ENCODE measurements at regions not wholly inside any gene's neighbourhood (a gene's known extent, or its start where the extent isn't known, plus 50 kb on each side); places are given as distances from the start of the nearest gene placed in this dataset.

- H3K9ac ChIP-seq (ENCODE audit: low read length): no peak overlapping the region
- H3K27ac ChIP-seq (ENCODE audit: low read length): no peak overlapping the region
- no peak overlapping the region for H3K4me3 ChIP-seq (ENCODE audit: low read length)
- peaks cover 5% of the 10 kb centered on the region; the same call in 1 of the 2 replicates for H3K4me1 ChIP-seq (ENCODE audit: low read length)
- no peaks in the 10 kb centered on the region for H3K79me2 ChIP-seq (ENCODE audit: low read length)
- no peaks in the 10 kb centered on the region for H3K36me3 ChIP-seq (replicated peaks; ENCODE audit: low read depth, low read length)
- no peaks in the 10 kb centered on the region for H4K20me1 ChIP-seq (ENCODE audit: insufficient read depth, low read length)
- no peak overlapping the region for H2AFZ ChIP-seq (ENCODE audit: low read depth, low read length)
- H3K27me3 ChIP-seq (ENCODE audit: low read depth, low read length): peaks cover 38% of the 10 kb centered on the region
- TF ChIP-seq CTCF (IDR thresholded peaks at IDR 0.05; ENCODE audit: low read depth, low read length) (no peak), EZH2phosphoT487 (IDR thresholded peaks at IDR 0.05; ENCODE audit: low read depth) (no peak)
- H3K9me3 ChIP-seq (ENCODE audit: insufficient read depth, low read length): no peaks in the 10 kb centered on the region
- no peak overlapping the region for H3K4me2 ChIP-seq (ENCODE audit: low read length)
Observed at GRCh38 chr20:40785346-40785745, 96.3 kb upstream of the MAFB start.

GRCh38 chr20:40786336-40786735 is 97.3 kb upstream of the MAFB start:
- H2AFZ ChIP-seq (ENCODE audit: low read depth, low read length): no peak overlapping the region
- H3K79me2 ChIP-seq (ENCODE audit: low read length): no peaks in the 10 kb centered on the region
- TF ChIP-seq EZH2phosphoT487 (IDR thresholded peaks at IDR 0.05; ENCODE audit: low read depth) (no peak), CTCF (IDR thresholded peaks at IDR 0.05; ENCODE audit: low read depth, low read length) (no peak)
- no peak overlapping the region for H3K9ac ChIP-seq (ENCODE audit: low read length)
- no peak overlapping the region for H3K27ac ChIP-seq (ENCODE audit: low read length)
- no peaks in the 10 kb centered on the region for H3K36me3 ChIP-seq (replicated peaks; ENCODE audit: low read depth, low read length)
- H4K20me1 ChIP-seq (ENCODE audit: insufficient read depth, low read length): no peaks in the 10 kb centered on the region
- H3K4me1 ChIP-seq (ENCODE audit: low read length): peaks cover 5% of the 10 kb centered on the region; the same call in 1 of the 2 replicates
- H3K27me3 ChIP-seq (ENCODE audit: low read depth, low read length): peaks cover 39% of the 10 kb centered on the region
- no peak overlapping the region for H3K4me3 ChIP-seq (ENCODE audit: low read length)
- H3K9me3 ChIP-seq (ENCODE audit: insufficient read depth, low read length): no peaks in the 10 kb centered on the region
- no peak overlapping the region for H3K4me2 ChIP-seq (ENCODE audit: low read length)

- no peak overlapping the region for H3K4me3 ChIP-seq (ENCODE audit: low read length)
- H3K9ac ChIP-seq (ENCODE audit: low read length): no peak overlapping the region
- TF ChIP-seq CTCF (IDR thresholded peaks at IDR 0.05; ENCODE audit: low read depth, low read length) (no peak), EZH2phosphoT487 (IDR thresholded peaks at IDR 0.05; ENCODE audit: low read depth) (no peak)
- H3K4me2 ChIP-seq (ENCODE audit: low read length): no peak overlapping the region
- H3K27me3 ChIP-seq (ENCODE audit: low read depth, low read length): peaks cover 55% of the 10 kb centered on the region
- no peaks in the 10 kb centered on the region for H3K9me3 ChIP-seq (ENCODE audit: insufficient read depth, low read length)
- no peaks in the 10 kb centered on the region for H3K79me2 ChIP-seq (ENCODE audit: low read length)
- H4K20me1 ChIP-seq (ENCODE audit: insufficient read depth, low read length): no peaks in the 10 kb centered on the region
- H3K27ac ChIP-seq (ENCODE audit: low read length): no peak overlapping the region
- no peaks in the 10 kb centered on the region for H3K36me3 ChIP-seq (replicated peaks; ENCODE audit: low read depth, low read length)
- H3K4me1 ChIP-seq (ENCODE audit: low read length): peaks cover under 1% of the 10 kb centered on the region; the same call in 1 of the 2 replicates
- H2AFZ ChIP-seq (ENCODE audit: low read depth, low read length): no peak overlapping the region
Observed at GRCh38 chr20:40787941-40788340, 98.9 kb upstream of the MAFB start.

- Histone ChIP-seq H3K9me3 (ENCODE audit: insufficient read depth, low read length) (no peaks in the 10 kb centered on the region), H2AFZ (ENCODE audit: low read depth, low read length) (no peak overlapping the region; the same call in 1 of the 2 replicates), H3K4me2 (ENCODE audit: low read length) (no peak overlapping the region), H3K9ac (ENCODE audit: low read length) (no peak overlapping the region), H4K20me1 (ENCODE audit: insufficient read depth, low read length) (no peaks in the 10 kb centered on the region), H3K4me1 (ENCODE audit: low read length) (no peaks in the 10 kb centered on the region), H3K27me3 (ENCODE audit: low read depth, low read length) (peaks cover 49% of the 10 kb centered on the region), H3K27ac (ENCODE audit: low read length) (no peak overlapping the region), H3K79me2 (ENCODE audit: low read length) (no peaks in the 10 kb centered on the region), H3K36me3 (replicated peaks; ENCODE audit: low read depth, low read length) (no peaks in the 10 kb centered on the region), H3K4me3 (ENCODE audit: low read length) (no peak overlapping the region)
- TF ChIP-seq EZH2phosphoT487 (IDR thresholded peaks at IDR 0.05; ENCODE audit: low read depth) (no peak), CTCF (IDR thresholded peaks at IDR 0.05; ENCODE audit: low read depth, low read length) (peak; percentile 85)
Observed at GRCh38 chr20:40797425-40797824, 108.4 kb upstream of the MAFB start.

All from OCI-LY3 (cell line).